ENCODE measurements at regions not wholly inside any gene's neighbourhood (a gene's known extent, or its start where the extent isn't known, plus 50 kb on each side); places are given as distances from the start of the nearest gene placed in this dataset.

DNA sequence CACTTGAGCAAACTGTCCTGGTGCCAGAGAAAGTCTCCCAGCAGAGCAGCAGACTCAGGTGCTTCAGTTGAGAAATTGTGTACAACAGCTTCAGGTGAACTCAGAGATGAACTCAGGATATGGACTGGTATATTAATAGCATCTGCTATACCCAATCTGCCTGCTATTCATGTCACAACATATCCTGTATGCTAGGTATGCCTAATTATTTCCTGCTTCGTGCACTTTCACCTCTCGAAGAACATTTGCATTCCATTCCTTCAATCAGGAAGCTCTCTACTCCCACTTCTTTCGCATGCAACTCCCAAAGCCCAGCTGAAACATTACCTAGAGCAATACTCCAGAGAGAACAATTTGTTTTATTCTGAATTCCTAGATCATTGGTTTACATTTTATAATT, 207.7 kb downstream of the KCNA4 start:
- ChIA-PET POLR2A (no interaction called here), CTCF (interaction anchor here (1.4 kb wide), 1 partner anchor 8 kb away, joined by 5 read pairs; no protein-coding TSS in a partner anchor)
- no peak for DNase-seq (ENCODE audit: extremely low spot score)
- TF ChIP-seq, protein P1, sequence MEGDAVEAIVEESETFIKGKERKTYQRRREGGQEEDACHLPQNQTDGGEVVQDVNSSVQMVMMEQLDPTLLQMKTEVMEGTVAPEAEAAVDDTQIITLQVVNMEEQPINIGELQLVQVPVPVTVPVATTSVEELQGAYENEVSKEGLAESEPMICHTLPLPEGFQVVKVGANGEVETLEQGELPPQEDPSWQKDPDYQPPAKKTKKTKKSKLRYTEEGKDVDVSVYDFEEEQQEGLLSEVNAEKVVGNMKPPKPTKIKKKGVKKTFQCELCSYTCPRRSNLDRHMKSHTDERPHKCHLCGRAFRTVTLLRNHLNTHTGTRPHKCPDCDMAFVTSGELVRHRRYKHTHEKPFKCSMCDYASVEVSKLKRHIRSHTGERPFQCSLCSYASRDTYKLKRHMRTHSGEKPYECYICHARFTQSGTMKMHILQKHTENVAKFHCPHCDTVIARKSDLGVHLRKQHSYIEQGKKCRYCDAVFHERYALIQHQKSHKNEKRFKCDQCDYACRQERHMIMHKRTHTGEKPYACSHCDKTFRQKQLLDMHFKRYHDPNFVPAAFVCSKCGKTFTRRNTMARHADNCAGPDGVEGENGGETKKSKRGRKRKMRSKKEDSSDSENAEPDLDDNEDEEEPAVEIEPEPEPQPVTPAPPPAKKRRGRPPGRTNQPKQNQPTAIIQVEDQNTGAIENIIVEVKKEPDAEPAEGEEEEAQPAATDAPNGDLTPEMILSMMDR (IDR thresholded peaks at IDR 0.05; ENCODE audit: control extremely low read depth, extremely low read depth, low read depth, missing control alignments) = no peak

DNA sequence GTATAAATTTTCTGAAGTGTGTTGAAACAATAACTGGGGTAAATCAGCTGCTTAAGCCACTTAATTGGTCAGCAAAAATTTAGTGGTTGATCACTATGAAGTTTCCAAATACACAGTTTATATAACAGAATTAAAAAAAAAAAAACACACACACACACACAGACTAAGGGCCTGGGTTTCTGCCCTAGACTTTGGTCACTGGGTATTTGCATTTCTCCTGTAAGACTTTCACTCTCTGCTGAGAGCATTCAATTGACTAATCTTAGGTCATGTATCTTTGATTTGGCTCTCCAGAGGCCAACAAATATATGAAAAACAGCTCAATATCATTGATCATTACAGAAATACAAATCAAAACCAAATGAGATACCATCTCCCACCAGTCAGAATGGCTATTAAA, 214.3 kb downstream of the KCNA4 start:
- POLR2A ChIA-PET = interaction anchor here (0.6 kb wide), 1 partner anchor 240 kb away, joined by 3 read pairs; no protein-coding TSS in a partner anchor
- CTCF ChIA-PET = no interaction called here
- TF ChIP-seq, protein P1 (IDR thresholded peaks at IDR 0.05; ENCODE audit: control extremely low read depth, extremely low read depth, low read depth, missing control alignments) = no peak
- no peak for DNase-seq (ENCODE audit: extremely low spot score)

DNA sequence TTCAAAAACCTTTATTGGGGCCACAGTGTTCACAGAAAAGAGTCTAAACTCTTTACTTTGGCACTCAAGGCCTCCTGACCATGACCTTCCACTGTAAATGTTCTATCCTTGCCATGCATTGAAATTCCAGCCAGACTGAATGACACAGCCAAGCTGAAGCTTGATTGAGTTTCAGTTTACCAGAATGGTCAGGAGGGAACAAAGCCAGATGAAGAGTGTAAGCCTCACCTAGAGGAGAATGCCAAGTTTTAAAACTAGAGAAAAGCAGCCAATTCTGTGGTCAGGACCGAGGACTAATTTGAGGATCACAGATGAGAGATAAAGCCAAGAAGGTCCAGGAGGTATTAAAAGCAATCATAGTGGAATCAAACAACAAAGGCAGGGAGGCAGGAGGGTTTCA, 215.3 kb downstream of the KCNA4 start:
- POLR2A ChIA-PET = no interaction called here
- TF ChIP-seq, protein P1 (IDR thresholded peaks at IDR 0.05; ENCODE audit: control extremely low read depth, extremely low read depth, low read depth, missing control alignments) = no peak
- DNase-seq (ENCODE audit: extremely low spot score) = no peak
- CTCF ChIA-PET = interaction anchor here (1.0 to 1.5 kb wide), 2 partner anchors 8 to 21 kb away, joined by 3 to 5 read pairs; no protein-coding TSS in a partner anchor

DNA sequence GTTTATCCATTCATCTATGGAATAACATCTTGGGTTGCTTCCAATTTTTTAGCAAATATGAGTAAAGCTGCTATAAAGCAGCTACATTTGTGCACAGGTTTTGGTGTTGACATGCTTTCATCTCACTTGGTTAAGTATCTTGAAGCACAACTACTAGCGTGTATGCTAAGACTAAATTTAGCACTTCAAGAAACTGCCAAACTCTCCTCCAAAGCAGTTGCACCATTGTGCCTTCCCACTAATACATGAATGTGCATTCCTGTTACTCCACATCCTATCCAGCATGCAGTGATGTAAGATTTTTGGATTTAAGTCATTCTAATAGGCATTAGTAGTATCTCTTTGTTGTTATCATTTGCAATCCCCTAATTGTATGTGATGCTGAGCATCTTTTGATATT, 230.7 kb downstream of the KCNA4 start:
- DNase-seq (ENCODE audit: extremely low spot score) = no peak
- POLR2A ChIA-PET = no interaction called here
- CTCF ChIA-PET = no interaction called here
- TF ChIP-seq, protein P1 (IDR thresholded peaks at IDR 0.05; ENCODE audit: control extremely low read depth, extremely low read depth, low read depth, missing control alignments) = no peak

DNA sequence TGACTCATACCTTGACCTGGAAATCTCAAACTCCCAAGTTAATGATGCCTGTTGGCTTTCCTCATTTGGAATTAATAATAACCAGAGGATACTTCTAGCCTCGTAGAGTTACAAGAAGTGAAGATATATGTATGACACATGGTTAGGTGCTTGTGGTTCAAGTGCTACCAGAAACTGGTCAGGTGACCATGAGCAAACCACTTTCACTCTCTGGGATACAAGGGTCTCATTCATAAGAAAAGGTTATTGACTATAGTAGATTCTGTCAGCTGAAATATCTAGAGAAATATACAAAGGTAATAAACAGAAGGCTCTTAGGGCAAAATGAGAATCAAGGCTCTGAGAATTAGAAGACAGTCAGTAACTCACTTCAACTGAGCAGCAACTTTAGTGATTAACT, 233.3 kb downstream of the KCNA4 start:
- CTCF ChIA-PET = no interaction called here
- TF ChIP-seq, protein P1 (IDR thresholded peaks at IDR 0.05; ENCODE audit: control extremely low read depth, extremely low read depth, low read depth, missing control alignments) = no peak
- POLR2A ChIA-PET = no interaction called here
- DNase-seq (ENCODE audit: extremely low spot score) = no peak

DNA sequence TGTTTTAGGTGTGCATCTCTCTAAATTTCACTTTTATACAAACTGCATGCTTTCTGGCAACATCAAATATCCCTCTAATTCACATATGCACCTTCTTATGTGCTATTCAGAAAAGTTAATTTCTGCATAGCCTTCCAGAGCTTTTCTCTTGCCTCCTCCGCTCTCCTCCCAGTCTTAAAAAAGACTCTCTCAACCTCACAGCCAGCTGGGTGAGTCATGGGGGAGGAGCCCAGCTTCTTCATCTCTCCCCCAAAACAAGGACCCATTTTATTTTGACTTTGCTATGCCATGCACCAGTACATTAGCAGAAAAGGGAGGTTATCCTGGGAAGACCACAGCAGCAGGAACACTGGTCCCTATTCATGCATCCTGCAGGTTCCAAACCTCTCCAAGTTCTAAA, 234.4 kb downstream of the KCNA4 start:
- TF ChIP-seq, protein P1 (IDR thresholded peaks at IDR 0.05; ENCODE audit: control extremely low read depth, extremely low read depth, low read depth, missing control alignments) = no peak
- CTCF ChIA-PET = no interaction called here
- POLR2A ChIA-PET = no interaction called here
- DNase-seq (ENCODE audit: extremely low spot score) = no peak

DNA sequence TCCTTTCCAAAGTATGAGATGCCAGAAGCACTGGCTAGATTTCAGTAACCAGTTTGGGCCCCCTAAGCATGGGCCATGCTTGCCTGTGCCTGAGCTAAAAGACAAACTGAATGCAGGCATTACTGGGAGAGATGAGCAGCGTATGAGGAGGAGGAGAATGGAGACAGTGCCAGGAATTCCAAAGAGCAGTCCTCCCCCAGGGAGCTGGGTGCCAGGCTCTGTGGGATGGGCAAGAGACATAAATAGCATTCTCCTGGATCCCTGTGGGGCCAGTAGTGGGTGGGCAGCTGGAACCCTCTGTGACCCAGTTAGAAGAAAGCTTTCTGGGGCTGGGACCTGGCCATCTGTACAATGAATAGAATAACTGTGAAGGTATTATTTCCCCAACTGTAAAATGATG, 235.6 kb downstream of the KCNA4 start:
- no peak for DNase-seq (ENCODE audit: extremely low spot score)
- TF ChIP-seq, protein P1 (IDR thresholded peaks at IDR 0.05; ENCODE audit: control extremely low read depth, extremely low read depth, low read depth, missing control alignments) = no peak
- CTCF ChIA-PET = interaction anchor here (1.0 kb wide), 1 partner anchor 26 kb away, joined by 3 read pairs; no protein-coding TSS in a partner anchor
- POLR2A ChIA-PET = no interaction called here

Measured in GM10248 (cell line).